ENCODE measurements at regions not wholly inside any gene's neighbourhood (a gene's known extent, or its start where the extent isn't known, plus 50 kb on each side); places are given as distances from the start of the nearest gene placed in this dataset.
A peak's percentile ranks its signal among the peaks of the same experiment; 100 is the strongest.
"Not testable (repeated sequence)": the region's sequence is repeated elsewhere in the genome, so short reads cannot be mapped to it uniquely, and the experiment has no call there.

DNA sequence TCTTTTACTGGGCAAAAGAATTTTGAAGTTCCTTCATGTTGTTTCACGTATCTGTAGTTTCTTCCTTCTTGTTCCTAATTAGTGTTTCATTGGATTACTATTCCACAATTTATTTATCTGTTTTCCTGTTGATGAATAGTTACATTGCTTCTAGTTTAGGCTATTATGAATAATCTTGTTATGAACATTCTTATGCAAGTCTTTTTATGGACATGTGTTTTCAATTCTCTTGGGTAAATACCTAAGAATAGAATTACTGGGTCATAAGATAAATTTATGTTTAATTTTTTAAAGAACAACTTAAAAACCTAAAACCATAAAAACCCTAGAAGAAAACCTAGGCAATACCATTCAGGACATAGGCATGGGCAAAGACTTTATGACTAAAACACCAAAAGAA lies 70.9 kb upstream of the RXFP1 start:
- Histone ChIP-seq H3K4me2 (ENCODE audit: insufficient read depth, low read length) (no peak overlapping the region), H4K20me1 (ENCODE audit: insufficient read depth, low read length) (no peaks in the 10 kb centered on the region), H2AFZ (ENCODE audit: low read length) (peak overlapping the region; percentile 25), H3K36me3 (ENCODE audit: insufficient read depth, low read length) (no peaks in the 10 kb centered on the region), H3K27me3 (ENCODE audit: insufficient read depth, low read length) (no peaks in the 10 kb centered on the region), H3K4me1 (ENCODE audit: insufficient read depth, low read length) (peaks cover 7% of the 10 kb centered on the region), H3K4me3 (ENCODE audit: insufficient read depth, low read length) (no peak overlapping the region), H3K27ac (ENCODE audit: low read depth, low read length) (no peak overlapping the region), H3K9me3 (ENCODE audit: low read depth, low read length) (no peaks in the 10 kb centered on the region), H3K79me2 (ENCODE audit: insufficient read depth, low read length) (no peaks in the 10 kb centered on the region)
- no peak for DNase-seq (ENCODE audit: insufficient read length, low spot score, missing footprints)
- TF ChIP-seq, protein P1, sequence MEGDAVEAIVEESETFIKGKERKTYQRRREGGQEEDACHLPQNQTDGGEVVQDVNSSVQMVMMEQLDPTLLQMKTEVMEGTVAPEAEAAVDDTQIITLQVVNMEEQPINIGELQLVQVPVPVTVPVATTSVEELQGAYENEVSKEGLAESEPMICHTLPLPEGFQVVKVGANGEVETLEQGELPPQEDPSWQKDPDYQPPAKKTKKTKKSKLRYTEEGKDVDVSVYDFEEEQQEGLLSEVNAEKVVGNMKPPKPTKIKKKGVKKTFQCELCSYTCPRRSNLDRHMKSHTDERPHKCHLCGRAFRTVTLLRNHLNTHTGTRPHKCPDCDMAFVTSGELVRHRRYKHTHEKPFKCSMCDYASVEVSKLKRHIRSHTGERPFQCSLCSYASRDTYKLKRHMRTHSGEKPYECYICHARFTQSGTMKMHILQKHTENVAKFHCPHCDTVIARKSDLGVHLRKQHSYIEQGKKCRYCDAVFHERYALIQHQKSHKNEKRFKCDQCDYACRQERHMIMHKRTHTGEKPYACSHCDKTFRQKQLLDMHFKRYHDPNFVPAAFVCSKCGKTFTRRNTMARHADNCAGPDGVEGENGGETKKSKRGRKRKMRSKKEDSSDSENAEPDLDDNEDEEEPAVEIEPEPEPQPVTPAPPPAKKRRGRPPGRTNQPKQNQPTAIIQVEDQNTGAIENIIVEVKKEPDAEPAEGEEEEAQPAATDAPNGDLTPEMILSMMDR (IDR thresholded peaks at IDR 0.05; ENCODE audit: extremely low read depth, low read depth, low read length): no peak

DNA sequence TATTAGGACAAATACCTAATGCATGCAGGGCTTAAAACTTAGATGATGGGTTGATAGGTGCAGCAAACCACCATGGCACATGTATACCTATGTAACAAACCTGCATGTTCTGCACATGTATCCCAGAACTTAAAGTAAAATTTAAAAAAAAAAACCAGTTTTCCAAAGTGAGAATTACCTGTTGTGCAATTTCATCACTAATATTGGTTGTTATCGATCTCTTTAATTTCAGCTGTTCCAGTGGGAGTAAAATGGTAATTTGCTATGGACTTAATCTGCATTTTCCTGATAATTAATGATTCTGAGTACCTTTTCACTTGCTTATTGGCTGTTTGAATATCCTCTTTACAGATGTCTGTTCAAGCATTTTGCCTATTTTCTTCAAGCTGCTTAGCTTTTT lies 69.6 kb upstream of the RXFP1 start:
- H3K79me2 ChIP-seq (ENCODE audit: insufficient read depth, low read length); H3K9me3 ChIP-seq (ENCODE audit: low read depth, low read length); H3K4me3 ChIP-seq (ENCODE audit: insufficient read depth, low read length); H3K4me2 ChIP-seq (ENCODE audit: insufficient read depth, low read length); H3K36me3 ChIP-seq (ENCODE audit: insufficient read depth, low read length); H3K4me1 ChIP-seq (ENCODE audit: insufficient read depth, low read length); H4K20me1 ChIP-seq (ENCODE audit: insufficient read depth, low read length); H3K27me3 ChIP-seq (ENCODE audit: insufficient read depth, low read length); H3K27ac ChIP-seq (ENCODE audit: low read depth, low read length); DNase-seq (ENCODE audit: insufficient read length, low spot score, missing footprints); H2AFZ ChIP-seq (ENCODE audit: low read length): not testable (repeated sequence)

DNA sequence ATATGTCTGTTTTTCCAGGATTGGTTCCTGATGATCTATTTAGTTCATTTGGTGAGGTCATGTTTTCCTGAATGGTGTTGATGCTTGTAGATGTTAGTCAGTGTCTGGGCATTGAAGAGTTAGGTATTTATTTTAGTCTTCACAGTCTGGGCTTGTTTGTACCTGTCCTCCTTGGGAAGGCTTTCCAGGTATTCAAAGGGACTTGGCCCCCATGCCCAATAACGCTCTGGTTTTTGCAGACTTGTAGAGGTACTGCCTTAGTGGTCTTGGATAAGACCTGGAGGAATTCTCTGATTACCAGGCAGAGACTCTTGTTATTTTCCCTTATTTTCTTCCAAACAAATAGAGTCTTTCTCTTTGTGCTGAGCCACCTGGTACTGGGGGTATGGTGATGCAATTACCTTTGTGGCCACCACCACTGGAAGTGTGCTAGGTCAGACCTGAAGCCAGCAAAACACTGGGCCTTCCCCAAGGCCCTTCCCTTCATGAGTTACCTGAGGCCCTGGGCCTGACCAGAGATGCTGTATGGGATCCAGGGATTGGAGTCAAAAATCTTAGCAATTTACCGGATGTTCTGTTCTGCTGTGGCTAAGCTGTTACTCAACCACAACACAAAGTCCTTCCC lies 63.3 kb upstream of the RXFP1 start:
- no peak overlapping the region for H3K4me2 ChIP-seq (ENCODE audit: insufficient read depth, low read length)
- no peaks in the 10 kb centered on the region for H3K36me3 ChIP-seq (ENCODE audit: insufficient read depth, low read length)

DNA sequence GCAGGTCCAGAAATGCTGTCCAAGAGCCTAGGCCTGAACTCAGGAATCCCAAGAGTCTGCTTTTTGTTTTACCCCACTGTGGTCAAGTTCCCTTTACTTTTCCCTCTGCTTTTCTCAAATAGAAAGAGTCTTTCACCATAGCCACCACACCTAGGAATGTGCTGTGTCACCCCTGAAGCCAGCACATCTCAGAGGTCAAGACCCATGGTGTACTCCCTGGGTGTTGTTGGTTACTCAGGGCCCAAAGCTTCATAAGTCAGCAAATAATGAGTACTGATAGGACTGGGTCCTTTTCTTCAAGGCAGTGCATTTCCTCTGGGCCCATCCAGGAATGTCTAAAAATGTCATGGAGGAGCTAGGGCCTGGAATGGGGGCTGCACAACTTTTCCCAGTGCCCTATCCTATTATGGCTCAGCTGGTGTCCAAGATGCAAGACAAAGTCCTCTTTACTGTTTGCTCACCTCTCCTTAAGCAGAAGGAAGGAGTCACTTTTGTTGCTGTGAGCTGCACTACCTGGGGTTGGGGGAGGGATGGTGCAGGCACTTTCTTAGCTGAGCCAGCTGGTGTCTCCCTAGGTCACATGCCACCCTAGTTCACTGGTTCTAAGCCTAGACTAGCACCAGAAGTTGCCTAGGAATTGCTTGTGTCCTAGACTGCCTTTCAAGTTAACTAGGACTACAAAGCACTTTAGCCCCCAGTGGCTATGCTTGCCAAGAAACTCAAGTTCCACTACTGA lies 62.4 kb upstream of the RXFP1 start:
- TF ChIP-seq, protein P1 (IDR thresholded peaks at IDR 0.05; ENCODE audit: extremely low read depth, low read depth, low read length): no peak
- H3K36me3 ChIP-seq (ENCODE audit: insufficient read depth, low read length): no peaks in the 10 kb centered on the region
- no peaks in the 10 kb centered on the region for H3K27me3 ChIP-seq (ENCODE audit: insufficient read depth, low read length)

More for the DNA sequence above, 63.3 kb upstream of the RXFP1 start:
- no peak overlapping the region for H3K27ac ChIP-seq (ENCODE audit: low read depth, low read length)
- H3K4me3 ChIP-seq (ENCODE audit: insufficient read depth, low read length): no peak overlapping the region
- TF ChIP-seq, protein P1 (IDR thresholded peaks at IDR 0.05; ENCODE audit: extremely low read depth, low read depth, low read length): no peak
- no peaks in the 10 kb centered on the region for H3K9me3 ChIP-seq (ENCODE audit: low read depth, low read length)
- H3K27me3 ChIP-seq (ENCODE audit: insufficient read depth, low read length): no peaks in the 10 kb centered on the region
- no peaks in the 10 kb centered on the region for H3K79me2 ChIP-seq (ENCODE audit: insufficient read depth, low read length)
- H4K20me1 ChIP-seq (ENCODE audit: insufficient read depth, low read length): no peaks in the 10 kb centered on the region
- H2AFZ ChIP-seq (ENCODE audit: low read length): no peak overlapping the region
- no peak for DNase-seq (ENCODE audit: insufficient read length, low spot score, missing footprints)
- H3K4me1 ChIP-seq (ENCODE audit: insufficient read depth, low read length): no peaks in the 10 kb centered on the region

More for the DNA sequence above, 62.4 kb upstream of the RXFP1 start:
- no peak overlapping the region for H2AFZ ChIP-seq (ENCODE audit: low read length)
- H4K20me1 ChIP-seq (ENCODE audit: insufficient read depth, low read length): no peaks in the 10 kb centered on the region
- no peak overlapping the region for H3K4me2 ChIP-seq (ENCODE audit: insufficient read depth, low read length)
- no peaks in the 10 kb centered on the region for H3K4me1 ChIP-seq (ENCODE audit: insufficient read depth, low read length)
- no peaks in the 10 kb centered on the region for H3K9me3 ChIP-seq (ENCODE audit: low read depth, low read length)
- H3K27ac ChIP-seq (ENCODE audit: low read depth, low read length): no peak overlapping the region
- H3K4me3 ChIP-seq (ENCODE audit: insufficient read depth, low read length): no peak overlapping the region
- H3K79me2 ChIP-seq (ENCODE audit: insufficient read depth, low read length): no peaks in the 10 kb centered on the region
- DNase-seq (ENCODE audit: insufficient read length, low spot score, missing footprints): no peak

All from osteoblast (primary cell).